ENCODE measurements at regions not wholly inside any gene's neighbourhood (a gene's known extent, or its start where the extent isn't known, plus 50 kb on each side); places are given as distances from the start of the nearest gene placed in this dataset.

- in situ Hi-C loops (cut with MboI): no loop called here
- no peak overlapping the region for H3K4me3 ChIP-seq
- ChIA-PET CTCF (ENCODE audit: low intra/inter-chr PET ratio) (no interaction called here), POLR2A (no interaction called here)
- no peak overlapping the region for H3K9ac ChIP-seq (ENCODE audit: insufficient read depth in 1 of 2, low read depth in 2 of 2, low read length in 2 of 2)
- FAIRE-seq: no peak
- H2AFZ ChIP-seq (ENCODE audit: low read depth, low read length): no peak overlapping the region
- no peak overlapping the region for H3K4me2 ChIP-seq (ENCODE audit: insufficient read depth, low read length)
- no peaks in the 10 kb centered on the region for H3K9me1 ChIP-seq (ENCODE audit: control insufficient read depth, insufficient read depth, low read length)
- no peak for DNase-seq (ENCODE audit: extremely low read depth in 1 of 4, low spot score in 3 of 4)
- no peak overlapping the region for H3K27ac ChIP-seq (ENCODE audit: extremely low read depth, low read depth, low read length)
- TF ChIP-seq ZKSCAN3 (CRISPR knock-in tag; IDR thresholded peaks at IDR 0.05): no peak
- no peak for TF ChIP-seq COPS2 (conservative IDR thresholded peaks at IDR 0.05)
- no peak for TF ChIP-seq SP1 (CRISPR knock-in tag; IDR thresholded peaks at IDR 0.05)
- TF ChIP-seq NFE2L1 (tag; IDR thresholded peaks at IDR 0.05; ENCODE audit: borderline replicate concordance, low read depth): no peak
- no peak for TF ChIP-seq PHF21A (IDR thresholded peaks at IDR 0.05; ENCODE audit: borderline replicate concordance, low read depth)
- no peak for TF ChIP-seq ETV1 (tag; conservative IDR thresholded peaks at IDR 0.05; ENCODE audit: low read depth)
- TF ChIP-seq MCM3 (IDR thresholded peaks at IDR 0.05): no peak
- TF ChIP-seq ZNF398 (CRISPR knock-in tag; IDR thresholded peaks at IDR 0.05): no peak
- no peak for TF ChIP-seq EZH2 (IDR thresholded peaks at IDR 0.05; ENCODE audit: borderline replicate concordance, low read depth, low read length)
- no peaks in the 10 kb centered on the region for H3K9me3 ChIP-seq (replicated peaks; ENCODE audit: control insufficient read depth, insufficient read depth, low read depth, low read length)
- H3K36me3 ChIP-seq (ENCODE audit: control insufficient read depth, insufficient read depth, low read length): no peaks in the 10 kb centered on the region
- no peak for ATAC-seq
- 0% methylated on average over 2 of the region's 2 CpGs for WGBS (ENCODE audit: insufficient coverage, low coverage, missing lambda C conversion rate)
- no peaks in the 10 kb centered on the region for H3K79me2 ChIP-seq (ENCODE audit: control insufficient read depth, insufficient read depth, low read length)
- intact Hi-C loops (cut with micrococcal nuclease): no loop called here
- H3K4me1 ChIP-seq (replicated peaks in 1 of 2; ENCODE audit: control insufficient read depth in 2 of 2, insufficient read depth in 2 of 2, low read length in 2 of 2): no peaks in the 10 kb centered on the region
- BruUV-seq (replicated peaks): no TSS peak
- H3K27me3 ChIP-seq (ENCODE audit: control insufficient read depth in 2 of 2, insufficient read depth in 2 of 2, low read length in 2 of 2): no peaks in the 10 kb centered on the region
- no peaks in the 10 kb centered on the region for H4K20me1 ChIP-seq (replicated peaks; ENCODE audit: control insufficient read depth, insufficient read depth, low read length)
Observed at GRCh38 chr19:23475477-23475876, 80.2 kb upstream of the ZNF91 start.
